Liver (tissue), 8 donors: ENCODE measurements at regions not wholly inside any gene's neighbourhood (a gene's known extent, or its start where the extent isn't known, plus 50 kb on each side); places are given as distances from the start of the nearest gene placed in this dataset.

ENCODE experiments used
- DNase-seq: peaks from one replicate; pipeline ENCODE4 v3.0.0-alpha.2; 2017; ENCODE audit warnings: low spot score
- H3K27ac ChIP-seq, 2 donors: one replicate each; pipeline ENCODE4 v1.7.0; 2013; ENCODE audit warnings: inconsistent platforms in 2 of 2, low read length in 2 of 2, control low read depth in 1 of 2, low read depth in 1 of 2, mild to moderate bottlenecking in 1 of 2
- H3K27me3 ChIP-seq, 4 donors: one replicate each; pipeline versions ENCODE4 v1.6.1 to v1.7.0; 2013; ENCODE audit warnings: low read length in 3 of 4, inconsistent platforms in 1 of 4, mild to moderate bottlenecking in 1 of 4, moderate library complexity in 1 of 4; ENCODE audit not compliant: control insufficient read depth in 4 of 4, insufficient read depth in 4 of 4
- H3K36me3 ChIP-seq, 4 donors: one replicate each; pipeline versions ENCODE4 v1.6.1 to v1.7.0; 2013; ENCODE audit warnings: low read length in 3 of 4, mild to moderate bottlenecking in 3 of 4, low read depth in 1 of 4, moderate library complexity in 1 of 4; ENCODE audit not compliant: control insufficient read depth in 4 of 4, insufficient read depth in 3 of 4
- H3K4me1 ChIP-seq, 4 donors: one replicate each; pipeline versions ENCODE4 v1.6.1 to v1.7.0; 2013; ENCODE audit warnings: low read length in 3 of 4, mild to moderate bottlenecking in 3 of 4, moderate library complexity in 1 of 4; ENCODE audit not compliant: control insufficient read depth in 4 of 4, insufficient read depth in 4 of 4
- H3K4me3 ChIP-seq, 3 donors: one replicate each; pipeline versions ENCODE4 v1.6.1 to v1.7.0; 2013; ENCODE audit warnings: low read length in 3 of 3, control low read depth in 1 of 3, low read depth in 1 of 3, mild to moderate bottlenecking in 1 of 3
- H3K9ac ChIP-seq, 2 donors: one replicate each; pipeline ENCODE4 v1.7.0; 2013; ENCODE audit warnings: low read length in 2 of 2, mild to moderate bottlenecking in 2 of 2, moderate library complexity in 2 of 2, control low read depth in 1 of 2, low read depth in 1 of 2
- H3K9me3 ChIP-seq, 4 donors: one replicate each; pipeline versions ENCODE4 v1.6.1 to v1.7.0; 2013; ENCODE audit warnings: low read length in 3 of 4; ENCODE audit not compliant: control insufficient read depth in 4 of 4
- ATF3 ChIP-seq: IDR thresholded peaks from 2 replicates; pipeline ENCODE4 v1.6.1; 2016; ENCODE audit warnings: antibody characterized with exemption
- CTCF ChIP-seq: fragments of 150-350 bp; IDR thresholded peaks from 2 replicates; pipeline ENCODE4 v1.5.1; 2017; ENCODE audit warnings: improper control_type of control experiment, low read depth, low read length; ENCODE audit not compliant: missing input control
- FOXA1 ChIP-seq: IDR thresholded peaks from 2 replicates; pipeline ENCODE4 v1.6.1; 2016; ENCODE audit warnings: antibody characterized with exemption
- FOXA2 ChIP-seq: IDR thresholded peaks from 2 replicates; pipeline ENCODE4 v1.6.1; 2016; ENCODE audit warnings: antibody characterized with exemption
- GABPA ChIP-seq, 2 donors: IDR thresholded peaks in 1 of 2; conservative IDR thresholded peaks in 1 of 2; 2 replicates each; pipeline ENCODE4 v1.6.1; 2016; ENCODE audit warnings: antibody characterized with exemption in 2 of 2, mild to moderate bottlenecking in 1 of 2, moderate library complexity in 1 of 2
- HNF4A ChIP-seq, 2 donors: conservative IDR thresholded peaks; 2 replicates each; pipeline ENCODE4 v1.6.1; 2016; ENCODE audit warnings: antibody characterized with exemption in 2 of 2, mild to moderate bottlenecking in 2 of 2
- HNF4G ChIP-seq: IDR thresholded peaks from 2 replicates; pipeline ENCODE4 v1.6.1; 2016; ENCODE audit warnings: antibody characterized with exemption
- JUND ChIP-seq, 2 donors: IDR thresholded peaks; 2 replicates each; pipeline ENCODE4 v1.6.1; 2016; ENCODE audit warnings: antibody characterized with exemption in 2 of 2
- MAX ChIP-seq: IDR thresholded peaks from 2 replicates; pipeline ENCODE4 v1.6.1; 2016; ENCODE audit warnings: antibody characterized with exemption
- NR2F2 ChIP-seq: IDR thresholded peaks from 2 replicates; pipeline ENCODE4 v1.6.1; 2016; ENCODE audit warnings: antibody characterized with exemption
- RAD21 ChIP-seq, 2 donors: IDR thresholded peaks; 2 replicates each; pipeline ENCODE4 v1.6.1; 2016; ENCODE audit warnings: antibody characterized with exemption in 2 of 2, mild to moderate bottlenecking in 2 of 2
- REST ChIP-seq: IDR thresholded peaks from 2 replicates; pipeline ENCODE4 v1.6.1; 2016; ENCODE audit warnings: antibody characterized with exemption, mild to moderate bottlenecking
- RXRA ChIP-seq, 2 donors: IDR thresholded peaks; 2 replicates each; pipeline ENCODE4 v1.6.1; 2017 to 2018; ENCODE audit warnings: antibody characterized with exemption in 2 of 2, mild to moderate bottlenecking in 1 of 2
- SP1 ChIP-seq: IDR thresholded peaks from 2 replicates; pipeline ENCODE4 v1.6.1; 2018; ENCODE audit warnings: antibody characterized with exemption, mild to moderate bottlenecking
- TAF1 ChIP-seq: conservative IDR thresholded peaks from 2 replicates; pipeline ENCODE4 v1.6.1; 2016; ENCODE audit warnings: antibody characterized with exemption, mild to moderate bottlenecking
- YY1 ChIP-seq: IDR thresholded peaks from 2 replicates; pipeline ENCODE4 v1.6.1; 2016; ENCODE audit warnings: antibody characterized with exemption, mild to moderate bottlenecking
- ZBTB33 ChIP-seq: IDR thresholded peaks from 2 replicates; pipeline ENCODE4 v1.6.1; 2016; ENCODE audit warnings: antibody characterized with exemption
- WGBS: extraction: QIAGEN DNeasy Blood & Tissue Kit; methylation state at CpG from one replicate; pipeline ENCODE4 v1.1.7; 2013; 5-methylcytosine and 5-hydroxymethylcytosine counted together
- donor health status: healthy.
- donor health status: healthy.
- donor health status: healthy.
- donor health status: healthy.
- donor health status: healthy.

GRCh38 chr16:65967376-65967775, 399.1 kb upstream of the CDH5 start:
- Histone ChIP-seq H3K36me3 (no peaks in the 10 kb centered on the region), H3K27ac (no peak overlapping the region), H3K9me3 (no peaks in the 10 kb centered on the region), H3K9ac (no peak overlapping the region), H3K4me3 (no peak overlapping the region), H3K4me1 (no peaks in the 10 kb centered on the region), H3K27me3 (no peaks in the 10 kb centered on the region)
- no peak for TF ChIP-seq SP1
- no peak for TF ChIP-seq FOXA2
- TF ChIP-seq JUND (IDR thresholded peaks at IDR 0.05), result no peak
- TF ChIP-seq GABPA (IDR thresholded peaks at IDR 0.05 in 1 of 2, conservative IDR thresholded peaks at IDR 0.05 in 1 of 2), result no peak
- TF ChIP-seq YY1, result no peak
- no peak for TF ChIP-seq TAF1
- TF ChIP-seq NR2F2, result no peak
- TF ChIP-seq REST, result no peak
- no peak for TF ChIP-seq CTCF
- TF ChIP-seq MAX, result no peak
- TF ChIP-seq ZBTB33, result no peak
- no peak for TF ChIP-seq FOXA1
- TF ChIP-seq ATF3, result no peak
- TF ChIP-seq RAD21 (IDR thresholded peaks at IDR 0.05), result no peak
- TF ChIP-seq HNF4G, result no peak
- TF ChIP-seq HNF4A (conservative IDR thresholded peaks at IDR 0.05), result no peak
- no peak for DNase-seq
- 76% methylated on average over 4 of the region's 4 CpGs for WGBS

GRCh38 chr16:65965628-65966027, 400.9 kb upstream of the CDH5 start:
- Histone ChIP-seq H3K9me3 (no peaks in the 10 kb centered on the region), H3K36me3 (no peaks in the 10 kb centered on the region), H3K9ac (no peak overlapping the region), H3K27me3 (no peaks in the 10 kb centered on the region), H3K4me1 (peaks cover 0 to under 1% (median 0%) of the 10 kb centered on the region in 4 donors), H3K27ac (peak overlapping the region; percentile 53 to 55), H3K4me3 (no peak overlapping the region)
- no peak for DNase-seq
- 31% methylated on average over 6 of the region's 6 CpGs for WGBS
- peak; percentile 19 for TF ChIP-seq FOXA2
- no peak for TF ChIP-seq SP1
- TF ChIP-seq RXRA (IDR thresholded peaks at IDR 0.05), result peak; percentile 66 to 96
- TF ChIP-seq CTCF, result no peak
- TF ChIP-seq ZBTB33, result peak; percentile 49
- TF ChIP-seq JUND (IDR thresholded peaks at IDR 0.05), result peak in 1 of 2 donors; percentile 70
- peak; percentile 25 for TF ChIP-seq MAX
- TF ChIP-seq HNF4A (conservative IDR thresholded peaks at IDR 0.05), result peak; percentile 24 to 73
- TF ChIP-seq GABPA (IDR thresholded peaks at IDR 0.05 in 1 of 2, conservative IDR thresholded peaks at IDR 0.05 in 1 of 2), result no peak
- peak in 1 of 2 donors; percentile 45 for TF ChIP-seq RAD21 (IDR thresholded peaks at IDR 0.05)
